ENCODE measurements at regions not wholly inside any gene's neighbourhood (a gene's known extent, or its start where the extent isn't known, plus 50 kb on each side); places are given as distances from the start of the nearest gene placed in this dataset.

GRCh38 chr1:189908113-189908512, 569.6 kb downstream of the BRINP3 start:
- no peak overlapping the region for H3K27ac Mint-ChIP-seq
- no peak for DNase-seq (ENCODE audit: low spot score, unreplicated experiment)
- no peak for TF ChIP-seq CTCF (IDR thresholded peaks at IDR 0.05; ENCODE audit: unreplicated experiment)
- no peaks in the 10 kb centered on the region for H3K36me3 Mint-ChIP-seq (ENCODE audit: insufficient read depth)
- no peaks in the 10 kb centered on the region for H3K4me1 Mint-ChIP-seq (ENCODE audit: low read depth)
- H3K9me3 Mint-ChIP-seq (ENCODE audit: low read depth) = peaks cover 4% of the 10 kb centered on the region
- H3K4me3 Mint-ChIP-seq (ENCODE audit: low read depth) = no peak overlapping the region
- no peaks in the 10 kb centered on the region for H3K27me3 Mint-ChIP-seq

GRCh38 chr1:189921613-189922012, 556.1 kb downstream of the BRINP3 start:
- no peak overlapping the region for H3K27ac Mint-ChIP-seq
- DNase-seq (ENCODE audit: low spot score, unreplicated experiment) = no peak

GRCh38 chr1:189927641-189928040, 550.0 kb downstream of the BRINP3 start:
- Mint-ChIP-seq H3K9me3 (ENCODE audit: low read depth) (peaks cover 25% of the 10 kb centered on the region), H3K36me3 (ENCODE audit: insufficient read depth) (peaks cover 2% of the 10 kb centered on the region), H3K27ac (no peak overlapping the region), H3K4me1 (ENCODE audit: low read depth) (peaks cover 3% of the 10 kb centered on the region), H3K4me3 (ENCODE audit: low read depth) (no peak overlapping the region), H3K27me3 (no peaks in the 10 kb centered on the region)
- no peak for DNase-seq (ENCODE audit: low spot score, unreplicated experiment)
- no peak for TF ChIP-seq CTCF (IDR thresholded peaks at IDR 0.05; ENCODE audit: unreplicated experiment)

More at GRCh38 chr1:189921613-189922012, 556.1 kb downstream of the BRINP3 start:
- peaks cover 34% of the 10 kb centered on the region for H3K9me3 Mint-ChIP-seq (ENCODE audit: low read depth)
- no peak for TF ChIP-seq CTCF (IDR thresholded peaks at IDR 0.05; ENCODE audit: unreplicated experiment)
- H3K4me1 Mint-ChIP-seq (ENCODE audit: low read depth) = no peaks in the 10 kb centered on the region
- H3K27me3 Mint-ChIP-seq = no peaks in the 10 kb centered on the region
- no peak overlapping the region for H3K4me3 Mint-ChIP-seq (ENCODE audit: low read depth)
- H3K36me3 Mint-ChIP-seq (ENCODE audit: insufficient read depth) = no peaks in the 10 kb centered on the region

- Mint-ChIP-seq H3K27me3 (no peaks in the 10 kb centered on the region), H3K9me3 (ENCODE audit: low read depth) (peaks cover 19% of the 10 kb centered on the region), H3K4me1 (ENCODE audit: low read depth) (peaks cover 3% of the 10 kb centered on the region), H3K27ac (no peak overlapping the region), H3K4me3 (ENCODE audit: low read depth) (no peak overlapping the region), H3K36me3 (ENCODE audit: insufficient read depth) (peaks cover 2% of the 10 kb centered on the region)
- TF ChIP-seq CTCF (IDR thresholded peaks at IDR 0.05; ENCODE audit: unreplicated experiment) = no peak
- no peak for DNase-seq (ENCODE audit: low spot score, unreplicated experiment)
Measured at GRCh38 chr1:189929501-189930099, 548.1 kb downstream of the BRINP3 start.

- no peak for DNase-seq (ENCODE audit: low spot score, unreplicated experiment)
- no peaks in the 10 kb centered on the region for H3K4me1 Mint-ChIP-seq (ENCODE audit: low read depth)
- no peak overlapping the region for H3K27ac Mint-ChIP-seq
- no peaks in the 10 kb centered on the region for H3K36me3 Mint-ChIP-seq (ENCODE audit: insufficient read depth)
- TF ChIP-seq CTCF (IDR thresholded peaks at IDR 0.05; ENCODE audit: unreplicated experiment) = no peak
- no peak overlapping the region for H3K4me3 Mint-ChIP-seq (ENCODE audit: low read depth)
- H3K9me3 Mint-ChIP-seq (ENCODE audit: low read depth) = peaks cover under 1% of the 10 kb centered on the region
- no peaks in the 10 kb centered on the region for H3K27me3 Mint-ChIP-seq
Measured at GRCh38 chr1:189936861-189937260, 540.8 kb downstream of the BRINP3 start.

All from progenitor cell of endocrine pancreas (in vitro differentiated cells).